H4 (cell line): ENCODE measurements at regions not wholly inside any gene's neighbourhood (a gene's known extent, or its start where the extent isn't known, plus 50 kb on each side); places are given as distances from the start of the nearest gene placed in this dataset.
"Not testable (repeated sequence)": the region's sequence is repeated elsewhere in the genome, so short reads cannot be mapped to it uniquely, and the experiment has no call there.

ENCODE experiments used
- DNase-seq: peaks from one replicate; pipeline ENCODE4 v3.0.0-alpha.2; 2015; ENCODE audit warnings: low spot score

DNA sequence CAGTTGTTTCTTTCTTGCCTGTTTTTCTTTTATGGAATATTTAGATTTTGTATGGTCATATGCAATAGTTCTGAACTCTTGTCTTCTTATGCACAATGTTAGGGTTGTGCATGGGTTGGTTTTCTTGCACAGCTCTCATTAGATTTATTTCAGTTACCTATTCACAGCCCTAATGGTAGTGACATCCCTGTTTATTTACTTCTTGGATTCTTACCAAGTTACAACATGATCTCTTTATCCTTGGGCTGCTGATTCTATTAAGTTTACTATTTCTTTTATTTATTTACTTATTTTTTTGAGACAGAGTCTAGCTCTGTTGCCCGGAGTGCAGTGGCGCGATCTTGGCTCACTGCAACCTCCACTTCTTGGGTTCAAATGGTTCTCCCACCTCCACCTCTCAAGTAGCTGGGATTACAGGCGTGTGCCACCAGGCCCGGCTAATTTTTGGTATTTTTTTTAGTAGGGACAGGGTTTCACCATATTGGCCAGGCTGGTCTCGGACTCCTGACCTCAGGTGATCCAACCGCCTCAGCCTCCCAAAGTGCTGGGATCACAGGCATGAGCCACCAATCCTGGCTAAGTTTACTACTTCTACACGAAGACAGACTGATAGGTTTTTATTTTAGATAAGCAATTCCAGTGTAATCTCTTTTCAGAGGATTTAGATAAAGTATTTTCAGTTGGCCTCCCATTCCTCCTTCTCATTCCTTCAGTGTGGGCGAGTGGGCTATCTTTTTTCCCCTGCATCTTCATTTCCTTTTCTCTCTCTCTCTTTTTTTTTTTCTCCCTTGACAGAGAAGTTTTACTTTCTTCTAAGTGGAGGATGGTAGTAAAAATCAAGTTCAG lies 395.1 kb upstream of the RGS6 start:
- DNase-seq = no peak

DNA sequence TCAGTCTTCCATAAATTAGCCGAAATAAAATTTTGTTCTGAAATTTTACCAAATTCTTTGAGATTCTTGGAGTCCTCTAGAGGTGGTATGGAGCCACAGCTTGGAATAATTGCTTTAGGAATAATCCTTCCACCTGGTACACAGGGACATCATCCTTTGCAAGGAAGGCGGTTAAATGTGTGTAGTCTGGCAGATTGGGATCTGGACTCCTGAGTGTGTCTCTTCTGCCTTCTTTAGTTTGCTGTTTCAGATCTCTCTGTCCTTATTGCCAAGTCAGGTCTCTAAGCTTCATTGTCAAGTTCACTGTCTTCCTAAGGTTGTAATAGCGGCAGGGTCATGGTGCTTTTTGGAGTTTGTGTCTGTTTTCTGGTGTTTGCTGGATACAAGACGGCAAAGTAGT lies 393.9 kb upstream of the RGS6 start:
- DNase-seq = no peak

GRCh38 chr14:71538938-71539649 lies 393.1 kb upstream of the RGS6 start:
- DNase-seq = no peak

DNA sequence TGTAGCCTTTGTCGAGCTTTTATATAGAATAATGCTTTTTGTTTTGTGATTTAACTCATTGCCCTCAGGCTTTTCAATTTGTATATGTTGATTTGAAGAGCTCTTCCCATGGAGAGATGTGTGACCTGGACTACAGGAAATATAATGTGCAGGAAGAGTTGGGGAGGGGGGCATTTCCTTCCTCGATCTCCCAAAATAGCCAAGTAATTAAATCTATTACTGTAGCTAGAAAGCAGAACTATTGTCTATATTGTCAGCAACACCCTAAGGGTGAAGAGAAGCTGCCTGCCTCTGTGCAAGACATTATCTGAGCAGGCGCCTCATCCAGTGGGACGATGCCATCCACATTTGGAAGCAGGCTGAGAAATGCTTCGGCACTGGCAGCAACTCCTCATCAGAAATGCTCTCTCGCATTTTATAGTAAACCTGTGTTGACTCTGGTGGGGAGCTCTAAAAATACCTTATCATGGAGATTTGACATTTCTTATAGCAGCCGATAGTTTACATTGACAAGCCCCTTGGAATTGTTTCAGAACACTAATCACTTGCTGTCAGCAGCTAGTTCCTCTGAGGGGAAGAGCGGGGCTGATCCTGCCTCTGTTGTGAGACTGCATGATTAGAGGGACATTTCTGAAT lies 392.5 kb upstream of the RGS6 start:
- DNase-seq = no peak

GRCh38 chr14:71541271-71541670 lies 391.0 kb upstream of the RGS6 start:
- DNase-seq = no peak

- DNase-seq = no peak
Observed at GRCh38 chr14:71541973-71542690, 390.1 kb upstream of the RGS6 start.

DNA sequence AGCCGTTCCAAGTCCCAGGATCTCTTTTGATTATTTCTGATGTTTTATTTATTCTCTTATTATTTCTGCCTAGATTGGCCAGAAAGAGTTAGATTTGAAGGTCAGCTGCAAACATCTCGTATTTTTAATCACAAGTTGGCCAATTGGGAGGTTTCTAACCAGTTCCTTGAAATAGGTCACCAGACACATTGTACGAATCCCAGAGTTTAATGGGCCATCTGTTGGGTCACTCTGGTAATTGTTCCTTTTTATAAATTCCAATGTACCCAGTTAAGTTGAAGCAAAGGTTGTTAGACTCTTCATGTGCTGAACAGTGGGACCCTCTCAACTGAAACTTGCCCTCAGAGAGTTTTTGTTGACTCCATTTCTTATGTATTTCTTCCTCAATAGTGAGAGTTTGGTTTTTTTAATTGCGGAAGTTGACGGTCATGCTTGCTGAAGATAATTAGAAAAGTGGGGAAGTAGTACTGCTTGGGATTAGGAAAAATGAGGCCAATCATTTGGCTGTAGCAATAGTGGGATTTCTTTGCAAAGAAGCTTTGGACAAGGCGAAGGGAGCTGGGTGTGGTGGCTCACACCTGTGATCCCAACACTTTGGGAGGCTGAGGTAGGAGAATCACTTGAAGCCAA lies 382.7 kb upstream of the RGS6 start:
- no peak for DNase-seq

DNA sequence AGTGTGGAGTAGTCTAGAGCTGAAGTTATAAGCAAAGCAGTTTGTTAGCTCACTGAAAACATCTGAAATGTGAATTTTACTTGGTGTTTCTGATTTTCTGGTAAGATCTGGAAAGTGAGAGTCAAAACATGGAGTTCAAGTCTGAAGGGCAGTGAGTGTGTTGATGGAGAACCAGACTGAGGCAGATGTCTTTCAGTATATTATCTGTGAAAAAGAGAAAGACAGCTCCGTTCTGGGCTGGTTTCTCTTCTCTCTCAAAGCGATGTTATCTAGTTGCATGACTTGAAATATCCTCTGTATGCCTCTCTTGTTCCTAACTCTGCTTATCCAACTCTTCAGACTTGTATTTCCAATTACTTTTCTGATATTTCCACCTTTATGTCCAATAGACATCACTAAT lies 381.9 kb upstream of the RGS6 start:
- no peak for DNase-seq

DNA sequence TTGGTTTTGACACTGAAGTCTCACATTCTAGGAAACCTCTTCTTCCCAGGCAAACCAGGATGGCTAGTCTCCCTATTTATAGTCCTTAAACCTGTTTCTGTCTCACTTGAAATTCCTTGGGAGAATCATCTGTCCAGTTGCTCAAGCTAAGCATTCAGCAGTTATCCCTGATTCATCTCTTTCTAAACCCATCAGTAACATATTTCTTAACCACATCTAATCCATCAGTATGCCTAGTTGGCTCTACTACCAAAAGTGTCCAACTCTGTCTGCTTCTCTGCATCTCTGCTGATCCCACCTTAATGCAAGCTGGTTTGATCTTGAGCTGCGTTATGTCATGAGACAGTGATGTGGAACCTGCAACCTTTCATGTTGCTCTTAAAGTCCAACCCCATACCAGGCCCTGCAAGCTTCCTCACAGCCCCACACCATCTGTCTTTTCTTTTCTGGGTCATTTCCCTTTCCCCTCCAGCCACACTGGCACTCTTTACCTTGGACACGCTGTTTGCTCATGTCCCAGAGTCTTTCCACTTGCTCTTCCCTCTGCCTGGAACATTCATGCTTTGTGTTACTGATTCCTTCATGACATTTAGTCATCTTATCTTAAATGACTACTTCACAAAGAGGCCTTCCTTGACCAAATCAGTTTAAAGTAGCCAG lies 380.8 kb upstream of the RGS6 start:
- no peak for DNase-seq

DNA sequence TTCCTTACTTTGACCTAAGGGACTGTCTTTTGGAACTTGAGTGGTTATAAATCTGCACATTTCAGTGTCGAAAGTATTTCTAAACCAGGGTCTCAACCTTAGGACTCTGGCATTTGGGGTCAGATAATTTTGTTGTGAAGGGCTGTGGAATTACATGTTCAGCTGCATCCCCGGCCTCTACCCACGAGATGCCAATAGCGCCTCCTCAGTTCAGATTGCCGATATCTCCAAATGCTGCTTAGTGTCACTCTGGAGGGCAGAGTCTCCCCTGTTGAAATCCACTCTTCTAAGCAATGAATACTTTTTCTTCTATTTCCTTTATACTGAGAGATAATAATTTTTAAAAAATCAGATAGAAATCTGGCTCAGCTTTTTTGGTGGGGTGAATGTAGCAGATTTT lies 379.4 kb upstream of the RGS6 start:
- DNase-seq = no peak

GRCh38 chr14:71553779-71554178 lies 378.4 kb upstream of the RGS6 start:
- DNase-seq = no peak

DNA sequence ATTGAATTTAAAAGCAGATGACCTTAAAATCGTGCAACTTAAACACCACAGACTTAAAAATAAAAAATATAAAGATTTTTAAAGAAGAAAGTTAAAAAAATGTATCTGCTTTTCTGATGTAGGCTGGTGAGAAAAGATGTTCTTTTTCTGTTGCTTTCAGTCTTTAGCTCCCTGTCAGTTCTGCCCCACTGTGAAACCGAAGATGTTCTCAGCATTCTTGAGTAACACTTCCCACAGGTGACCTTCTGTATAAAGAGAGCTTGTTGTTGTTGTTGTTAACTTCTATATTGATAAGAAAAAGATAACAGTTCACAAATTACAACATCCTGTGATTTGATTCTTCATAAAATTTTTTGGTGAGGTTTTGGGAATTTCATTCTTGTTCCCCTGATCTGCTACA lies 377.9 kb upstream of the RGS6 start:
- no peak for DNase-seq

- DNase-seq = no peak
Observed at GRCh38 chr14:71554959-71555612, 377.1 kb upstream of the RGS6 start.

- no peak for DNase-seq
Observed at GRCh38 chr14:71555654-71556559, 376.3 kb upstream of the RGS6 start.

DNA sequence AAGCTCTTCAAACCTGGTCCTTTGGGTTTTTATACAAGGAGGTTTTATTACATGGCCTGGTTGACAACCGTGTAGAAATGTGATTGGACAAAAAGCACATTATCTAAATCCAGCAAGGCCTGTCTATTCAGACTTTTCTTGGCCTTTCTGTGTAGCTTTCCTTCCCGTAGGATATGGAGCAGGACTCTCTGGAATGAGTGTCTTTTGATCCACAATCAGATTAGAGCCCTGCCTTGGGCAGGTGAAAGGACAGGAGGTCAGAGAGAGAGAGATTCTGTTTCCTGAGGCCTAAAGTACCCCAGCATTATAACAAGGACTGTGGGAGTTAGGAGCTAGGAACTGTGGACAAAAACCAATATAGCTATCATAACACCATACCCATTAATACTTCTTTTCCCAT lies 375.5 kb upstream of the RGS6 start:
- no peak for DNase-seq

- no peak for DNase-seq
Observed at GRCh38 chr14:71557351-71557750, 374.9 kb upstream of the RGS6 start.

GRCh38 chr14:71558943-71559342 lies 373.3 kb upstream of the RGS6 start:
- not testable (repeated sequence) for DNase-seq

DNA sequence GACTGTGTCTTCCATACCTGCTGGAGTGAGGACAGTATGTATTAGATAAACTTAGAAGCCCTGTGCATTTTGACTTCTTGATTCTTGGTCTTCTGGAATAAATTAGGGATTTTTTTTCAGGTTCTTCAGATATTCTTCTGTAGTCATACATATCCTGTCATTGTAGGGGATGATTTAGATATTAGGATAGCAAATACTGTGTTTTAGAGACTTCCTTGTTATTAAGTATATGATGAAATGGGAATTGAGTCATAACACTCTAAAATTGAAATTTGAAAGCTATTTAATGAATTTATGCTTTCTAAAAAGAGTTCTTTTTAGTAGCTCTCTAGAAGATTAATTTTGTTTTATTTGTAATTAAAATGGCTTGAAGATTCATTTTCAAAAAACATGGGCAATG lies 371.5 kb upstream of the RGS6 start:
- no peak for DNase-seq

DNA sequence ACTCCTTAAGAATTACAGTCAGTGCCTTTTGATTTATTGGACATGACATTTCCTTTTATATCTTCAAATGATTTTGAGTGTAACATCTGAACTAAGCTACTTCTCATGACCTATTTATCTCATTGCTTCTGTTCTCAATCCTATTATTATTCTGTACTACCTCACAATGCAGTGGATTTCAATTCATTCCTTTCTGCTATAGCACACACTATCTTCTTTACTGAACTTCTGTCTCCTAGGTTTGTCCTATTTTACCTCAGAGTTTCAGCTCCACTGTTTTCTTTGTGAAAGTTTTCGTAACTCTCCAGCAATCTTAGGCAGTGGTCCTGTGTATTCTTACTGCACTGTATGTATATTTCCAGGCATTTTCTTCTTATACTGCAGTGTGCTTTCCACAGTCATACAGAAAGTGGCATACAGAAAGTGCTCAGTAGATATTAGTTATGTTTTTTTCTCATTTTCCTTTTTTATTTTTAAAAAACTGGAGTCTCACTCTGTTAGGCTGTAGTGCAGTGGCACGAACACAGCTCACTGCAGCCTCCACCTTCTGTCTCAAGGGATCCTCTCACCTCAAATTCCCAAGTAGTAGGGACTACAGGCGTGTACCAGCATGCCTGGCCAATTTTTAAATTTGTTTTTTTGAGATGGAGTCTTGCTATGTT lies 368.6 kb upstream of the RGS6 start:
- DNase-seq = no peak
